HG02981 (cell line): ENCODE measurements at regions not wholly inside any gene's neighbourhood (a gene's known extent, or its start where the extent isn't known, plus 50 kb on each side); places are given as distances from the start of the nearest gene placed in this dataset.

ENCODE experiments used
- ATAC-seq: cut with Tn5 transposase; IDR thresholded peaks from one replicate; pipeline ENCODE4 v1.9.1; 2021; ENCODE audit warnings: mild to moderate bottlenecking, moderate library complexity; ENCODE audit not compliant: unreplicated experiment

GRCh38 chr2:217691516-217691915 lies 311.3 kb downstream of the TNS1 start:
- ATAC-seq: no peak

GRCh38 chr2:217689053-217689452 lies 313.7 kb downstream of the TNS1 start:
- ATAC-seq: no peak

DNA sequence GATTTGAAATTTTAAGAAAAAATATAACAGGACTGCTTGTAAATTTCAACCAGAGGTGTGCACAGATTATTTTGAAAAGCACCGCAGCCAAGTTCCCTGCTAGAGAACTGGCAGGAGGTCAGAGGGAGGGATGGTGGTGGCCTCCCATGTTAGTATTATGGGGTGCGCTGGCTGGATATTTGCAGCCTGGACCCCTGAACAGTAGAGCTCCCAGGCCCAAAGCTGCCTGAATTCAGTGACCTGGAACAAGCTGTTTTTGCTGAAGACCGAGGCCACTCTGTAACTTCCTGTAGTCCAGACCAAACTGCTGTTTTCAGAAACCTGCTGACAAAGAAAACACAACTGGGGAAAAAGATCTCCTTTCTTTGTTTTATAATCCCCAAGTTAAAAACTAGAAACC lies 314.3 kb downstream of the TNS1 start:
- no peak for ATAC-seq

DNA sequence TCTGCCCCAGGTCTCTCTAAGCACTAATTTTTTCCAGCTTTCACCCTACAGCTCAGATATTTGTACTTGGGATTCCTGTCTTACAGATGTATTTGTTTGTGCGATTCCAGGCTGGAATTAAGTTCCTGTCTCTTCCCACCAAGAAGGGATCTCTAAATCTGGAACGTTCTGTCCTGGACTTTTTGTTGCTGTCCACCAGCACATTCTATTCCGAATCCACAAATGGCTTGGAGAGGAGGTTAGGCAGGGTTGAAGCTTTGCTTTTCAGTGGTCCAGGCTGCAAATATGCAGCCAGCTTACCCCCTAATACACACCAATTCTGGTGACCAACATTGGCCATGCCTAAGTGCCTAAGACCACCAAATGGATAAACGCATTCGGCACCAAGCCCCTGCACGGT lies 315.0 kb downstream of the TNS1 start:
- ATAC-seq: no peak

GRCh38 chr2:217685255-217685605 lies 317.6 kb downstream of the TNS1 start:
- no peak for ATAC-seq

GRCh38 chr2:217684431-217685254 lies 318.2 kb downstream of the TNS1 start:
- ATAC-seq: no peak

- no peak for ATAC-seq
Observed at GRCh38 chr2:217683106-217683870, 319.5 kb downstream of the TNS1 start.

- no peak for ATAC-seq
Observed at GRCh38 chr2:217681791-217682190, 321.0 kb downstream of the TNS1 start.

GRCh38 chr2:217680381-217680780 lies 322.4 kb downstream of the TNS1 start:
- no peak for ATAC-seq

DNA sequence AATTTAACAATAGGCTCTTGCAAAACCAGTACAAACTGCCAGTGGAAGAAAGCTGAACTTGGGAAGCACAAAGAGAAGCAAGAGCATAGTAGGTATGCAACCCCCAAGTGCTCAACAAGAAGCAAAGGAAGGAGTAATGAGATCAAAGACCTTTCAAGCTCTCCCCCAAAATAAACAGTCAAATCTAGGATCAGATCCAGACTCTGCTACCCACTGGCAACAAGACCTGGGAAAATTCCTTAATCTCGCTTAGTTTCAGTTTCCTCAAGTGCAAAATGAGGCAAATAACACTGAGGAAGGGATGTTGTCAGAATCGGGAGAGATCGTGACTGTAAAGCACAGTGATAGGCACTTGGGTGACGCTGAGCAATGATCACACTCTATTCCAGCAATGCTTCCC lies 329.2 kb downstream of the TNS1 start:
- ATAC-seq: no peak

GRCh38 chr2:217672472-217672871 lies 330.3 kb downstream of the TNS1 start:
- no peak for ATAC-seq

- no peak for ATAC-seq
Observed at GRCh38 chr2:217671871-217672270, 330.9 kb downstream of the TNS1 start.

DNA sequence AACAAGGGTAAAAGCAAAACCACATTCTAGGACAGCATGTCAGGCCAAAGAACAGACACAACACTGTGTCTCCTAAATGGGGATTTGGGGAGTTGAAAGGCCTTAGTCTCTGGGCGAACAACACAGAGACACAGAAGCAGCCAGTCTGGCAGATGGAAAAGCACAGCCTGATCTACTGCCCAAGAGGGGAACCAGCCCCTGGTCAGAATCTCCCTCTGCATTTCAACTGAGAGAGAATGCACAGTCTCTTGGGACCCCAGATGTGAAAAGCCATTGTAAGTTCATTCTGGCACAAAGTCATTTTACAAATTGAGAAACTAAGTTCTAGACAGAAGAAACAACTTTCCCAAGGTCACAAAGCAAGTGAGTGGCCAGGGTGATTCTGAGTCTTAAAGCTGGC lies 331.7 kb downstream of the TNS1 start:
- no peak for ATAC-seq

DNA sequence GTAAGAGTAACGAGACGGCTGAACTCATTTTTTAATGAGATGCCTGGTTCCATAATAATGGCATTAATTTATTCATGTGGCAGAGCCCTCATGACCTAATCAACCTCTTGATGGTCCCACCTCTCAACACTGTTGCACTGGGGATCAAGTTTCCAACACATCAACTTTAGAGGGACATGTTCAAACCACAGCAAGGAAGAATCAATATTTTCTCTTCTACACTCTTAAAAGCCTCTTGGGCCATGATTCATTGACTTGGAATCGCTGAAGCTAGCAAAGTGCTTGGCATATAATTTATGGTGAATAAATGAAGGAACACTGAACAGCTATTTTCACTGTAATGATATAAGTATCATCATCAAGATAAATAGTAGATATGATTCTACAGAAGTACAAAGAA lies 333.0 kb downstream of the TNS1 start:
- no peak for ATAC-seq

DNA sequence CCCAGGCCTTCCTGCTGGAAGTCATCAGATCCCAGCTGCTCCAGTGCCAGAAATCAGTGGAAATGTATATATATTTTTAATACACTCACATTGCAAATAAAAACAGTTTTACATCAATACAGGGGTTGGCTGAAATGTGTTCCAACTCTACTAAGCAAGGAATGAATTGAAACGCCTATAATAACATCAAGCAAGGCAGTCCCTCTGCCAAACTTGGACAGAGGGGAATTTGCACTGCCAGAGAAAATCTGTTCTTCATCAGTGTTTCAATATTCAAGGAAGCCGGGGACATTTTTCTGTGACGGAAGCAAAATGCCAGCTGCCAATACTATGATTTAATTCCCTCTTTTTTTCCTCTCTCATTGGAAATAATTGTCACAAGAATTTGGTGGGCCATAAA lies 335.3 kb downstream of the TNS1 start:
- no peak for ATAC-seq

- no peak for ATAC-seq
Observed at GRCh38 chr2:217667035-217667434, 335.8 kb downstream of the TNS1 start.

- no peak for ATAC-seq
Observed at GRCh38 chr2:217666338-217666737, 336.5 kb downstream of the TNS1 start.

GRCh38 chr2:217664761-217665160 lies 338.0 kb downstream of the TNS1 start:
- no peak for ATAC-seq

GRCh38 chr2:217662984-217663602 lies 339.7 kb downstream of the TNS1 start:
- no peak for ATAC-seq

GRCh38 chr2:217661378-217661777 lies 341.4 kb downstream of the TNS1 start:
- ATAC-seq: no peak

- no peak for ATAC-seq
Observed at GRCh38 chr2:217660423-217660822, 342.4 kb downstream of the TNS1 start.

- ATAC-seq: no peak
Observed at GRCh38 chr2:217658806-217659205, 344.0 kb downstream of the TNS1 start.
